ENCODE measurements at regions not wholly inside any gene's neighbourhood (a gene's known extent, or its start where the extent isn't known, plus 50 kb on each side); places are given as distances from the start of the nearest gene placed in this dataset.

- TF ChIP-seq SRSF1 (optimal IDR thresholded peaks at IDR 0.05; ENCODE audit: low read depth, low read length): no peak
- no peak for TF ChIP-seq ZNF274 (CRISPR knock-in tag; IDR thresholded peaks at IDR 0.05)
- no peak for TF ChIP-seq ZNF768 (CRISPR knock-in tag; IDR thresholded peaks at IDR 0.05)
- no peak for TF ChIP-seq ZNF800 (CRISPR knock-in tag; IDR thresholded peaks at IDR 0.05)
- peak; percentile 43; the same call in 1 of the 2 replicates for TF ChIP-seq ZNF574 (CRISPR knock-in tag; IDR thresholded peaks at IDR 0.05)
- no peak for TF ChIP-seq ZNF382 (CRISPR knock-in tag; IDR thresholded peaks at IDR 0.05; ENCODE audit: borderline replicate concordance)
- no peak for TF ChIP-seq ZNF773 (CRISPR knock-in tag; IDR thresholded peaks at IDR 0.05; ENCODE audit: borderline replicate concordance)
- TF ChIP-seq ZNF550 (CRISPR knock-in tag; IDR thresholded peaks at IDR 0.05; ENCODE audit: borderline replicate concordance): no peak; the same call in 1 of the 2 replicates
- no peak for TF ChIP-seq ZNF530 (CRISPR knock-in tag; IDR thresholded peaks at IDR 0.05; ENCODE audit: low read depth)
- no peak for TF ChIP-seq ZFYVE20 (CRISPR knock-in tag; IDR thresholded peaks at IDR 0.05; ENCODE audit: borderline replicate concordance, low read depth)
- peak; percentile 53; the same call in 1 of the 2 replicates for TF ChIP-seq SALL2 (CRISPR knock-in tag; IDR thresholded peaks at IDR 0.05)
- TF ChIP-seq MTF2 (CRISPR knock-in tag; IDR thresholded peaks at IDR 0.05; ENCODE audit: borderline replicate concordance): no peak
- TF ChIP-seq ZNF562 (CRISPR knock-in tag; IDR thresholded peaks at IDR 0.05; ENCODE audit: borderline replicate concordance): no peak
- TF ChIP-seq KLF15 (CRISPR knock-in tag; IDR thresholded peaks at IDR 0.05; ENCODE audit: borderline replicate concordance): no peak
- TF ChIP-seq HMGXB4 (CRISPR knock-in tag; IDR thresholded peaks at IDR 0.05; ENCODE audit: borderline replicate concordance in 1 of 2, low read depth in 1 of 2): no peak
- no peak for TF ChIP-seq ISX (CRISPR knock-in tag; conservative IDR thresholded peaks at IDR 0.05)
- TF ChIP-seq ZSCAN12 (CRISPR knock-in tag; IDR thresholded peaks at IDR 0.05): no peak
- no peak for TF ChIP-seq ZNF17 (CRISPR knock-in tag; IDR thresholded peaks at IDR 0.05)
- TF ChIP-seq ZSCAN30 (CRISPR knock-in tag; IDR thresholded peaks at IDR 0.05): no peak
- TF ChIP-seq KAT8 (CRISPR knock-in tag; IDR thresholded peaks at IDR 0.05): peak; percentile 83; the same call in 1 of the 2 replicates
Observed at GRCh38 chr2:19140463-19141208, 217.8 kb downstream of the OSR1 start (continued).
